Peyer's patch (tissue), 4 donors: ENCODE measurements at regions not wholly inside any gene's neighbourhood (a gene's known extent, or its start where the extent isn't known, plus 50 kb on each side); places are given as distances from the start of the nearest gene placed in this dataset.
"Not testable (repeated sequence)": the region's sequence is repeated elsewhere in the genome, so short reads cannot be mapped to it uniquely, and the experiment has no call there.

Experiments
- DNase-seq, 3 donors: peaks; one replicate each; pipeline ENCODE4 v3.0.0-alpha.2; 2017 to 2019
- H3K27ac ChIP-seq, 4 donors: fragments of 200-600 bp; sonication (generic); one replicate each; pipeline ENCODE4 v1.5.1; 2016 to 2019
- H3K27me3 ChIP-seq, 2 donors: fragments of 200-600 bp; sonication (generic); one replicate each; pipeline ENCODE4 v1.5.1; 2019
- H3K36me3 ChIP-seq, 3 donors: fragments of 200-600 bp; sonication (generic); one replicate each; pipeline ENCODE4 v1.5.1; 2016 to 2019
- H3K4me1 ChIP-seq, 4 donors: fragments of 200-600 bp; sonication (generic); one replicate each; pipeline ENCODE4 v1.5.1; 2016 to 2019
- H3K4me3 ChIP-seq, 4 donors: fragments of 200-600 bp; sonication (generic); 1 replicate in 3 of 4; 2 replicates in 1 of 4; pipeline ENCODE4 v1.5.1; 2016 to 2019; ENCODE audit warnings: mild to moderate bottlenecking in 1 of 4
- H3K9me3 ChIP-seq, 4 donors: fragments of 200-600 bp; sonication (generic); one replicate each; pipeline ENCODE4 v1.5.1; 2016 to 2019; ENCODE audit warnings: mild to moderate bottlenecking in 1 of 4
- POLR2A ChIP-seq, 2 donors: fragments of 450-650 bp; IDR thresholded peaks; one replicate each; pipeline ENCODE4 v1.5.1; 2017; ENCODE audit warnings: antibody characterized with exemption in 2 of 2, mild to moderate bottlenecking in 2 of 2, moderate library complexity in 2 of 2
- TF ChIP-seq, protein P1 (sequence below), 6 experiments: fragments of 450-650 bp in 4 of 6; fragments of 200-600 bp in 2 of 6; sonication (generic) in 1 of 6; IDR thresholded peaks; one replicate each; pipeline ENCODE4 v1.5.1; 2017 to 2019; ENCODE audit warnings: antibody characterized with exemption in 6 of 6, mild to moderate bottlenecking in 3 of 6, moderate library complexity in 1 of 6

DNA sequence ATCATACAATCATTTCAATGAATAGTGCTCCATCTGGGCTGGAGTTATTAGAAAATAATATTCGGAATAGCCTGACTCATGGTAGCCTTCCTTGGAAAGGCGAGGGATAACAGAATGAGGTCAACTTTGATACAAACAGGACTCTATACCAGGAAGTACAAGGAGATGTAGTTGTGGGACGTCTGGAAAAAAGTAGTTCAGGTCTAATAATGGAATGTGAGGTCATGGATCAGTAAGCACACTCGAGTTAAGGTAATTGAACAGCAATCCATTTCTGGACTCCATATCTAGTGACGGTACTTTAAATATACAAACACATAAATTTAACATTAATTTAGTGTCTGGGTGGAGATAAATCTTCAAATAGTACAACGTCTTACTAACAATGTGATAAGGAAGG lies 1204.0 kb upstream of the ADGRB3 start:
- Histone ChIP-seq H3K27ac (no peak overlapping the region), H3K4me1 (no peaks in the 10 kb centered on the region), H3K27me3 (no peaks in the 10 kb centered on the region), H3K36me3 (no peaks in the 10 kb centered on the region), H3K4me3 (no peak overlapping the region), H3K9me3 (no peaks in the 10 kb centered on the region)
- TF ChIP-seq POLR2A (IDR thresholded peaks at IDR 0.05) = no peak
- TF ChIP-seq, protein P1, sequence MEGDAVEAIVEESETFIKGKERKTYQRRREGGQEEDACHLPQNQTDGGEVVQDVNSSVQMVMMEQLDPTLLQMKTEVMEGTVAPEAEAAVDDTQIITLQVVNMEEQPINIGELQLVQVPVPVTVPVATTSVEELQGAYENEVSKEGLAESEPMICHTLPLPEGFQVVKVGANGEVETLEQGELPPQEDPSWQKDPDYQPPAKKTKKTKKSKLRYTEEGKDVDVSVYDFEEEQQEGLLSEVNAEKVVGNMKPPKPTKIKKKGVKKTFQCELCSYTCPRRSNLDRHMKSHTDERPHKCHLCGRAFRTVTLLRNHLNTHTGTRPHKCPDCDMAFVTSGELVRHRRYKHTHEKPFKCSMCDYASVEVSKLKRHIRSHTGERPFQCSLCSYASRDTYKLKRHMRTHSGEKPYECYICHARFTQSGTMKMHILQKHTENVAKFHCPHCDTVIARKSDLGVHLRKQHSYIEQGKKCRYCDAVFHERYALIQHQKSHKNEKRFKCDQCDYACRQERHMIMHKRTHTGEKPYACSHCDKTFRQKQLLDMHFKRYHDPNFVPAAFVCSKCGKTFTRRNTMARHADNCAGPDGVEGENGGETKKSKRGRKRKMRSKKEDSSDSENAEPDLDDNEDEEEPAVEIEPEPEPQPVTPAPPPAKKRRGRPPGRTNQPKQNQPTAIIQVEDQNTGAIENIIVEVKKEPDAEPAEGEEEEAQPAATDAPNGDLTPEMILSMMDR (IDR thresholded peaks at IDR 0.05) = no peak
- DNase-seq = no peak

DNA sequence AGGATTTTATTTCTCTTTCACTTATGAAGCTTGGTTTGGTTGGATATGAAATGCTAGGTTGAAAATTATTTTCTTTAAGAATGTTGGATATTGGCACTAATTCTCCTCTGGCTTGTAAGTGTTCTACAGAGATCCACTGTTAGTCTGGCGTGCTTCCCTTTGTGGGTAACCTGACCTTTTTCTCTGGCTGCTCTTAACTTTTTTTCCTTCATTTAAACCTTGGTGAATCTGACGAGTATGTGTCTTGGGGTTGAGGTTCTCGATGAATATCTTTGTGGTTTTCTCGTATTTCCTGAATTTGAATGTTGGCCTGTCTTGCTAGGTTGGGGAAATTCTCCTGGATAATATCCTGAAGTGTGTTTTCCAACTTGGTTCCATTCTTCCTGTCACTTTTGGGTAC lies 1208.4 kb upstream of the ADGRB3 start:
- DNase-seq = not testable (repeated sequence)

DNA sequence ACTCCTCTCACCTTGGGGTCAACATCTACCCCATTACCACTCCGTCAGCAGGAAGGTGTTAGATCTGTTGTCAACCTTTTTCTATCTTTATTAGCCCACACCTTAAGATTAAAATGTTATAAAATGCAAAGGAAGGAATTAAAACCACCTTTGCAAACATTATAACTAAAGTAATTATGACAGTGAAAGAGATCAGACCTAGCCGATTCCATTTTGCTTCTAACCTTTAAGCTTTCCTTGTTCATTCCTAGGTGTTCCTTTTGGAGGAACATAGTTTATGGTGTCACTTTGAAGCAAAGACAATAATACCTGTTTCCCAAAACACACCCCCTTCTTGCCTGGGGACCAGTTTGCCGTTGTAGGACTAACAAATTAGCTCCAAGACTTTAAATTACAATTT lies 1223.0 kb upstream of the ADGRB3 start:
- H3K27me3 ChIP-seq = no peaks in the 10 kb centered on the region
- H3K4me3 ChIP-seq = no peak overlapping the region
- no peaks in the 10 kb centered on the region for H3K36me3 ChIP-seq
- DNase-seq = no peak
- no peaks in the 10 kb centered on the region for H3K4me1 ChIP-seq
- no peaks in the 10 kb centered on the region for H3K9me3 ChIP-seq
- no peak overlapping the region for H3K27ac ChIP-seq
- TF ChIP-seq, protein P1 (IDR thresholded peaks at IDR 0.05) = no peak
- TF ChIP-seq POLR2A (IDR thresholded peaks at IDR 0.05) = no peak

More for the DNA sequence above, 1208.4 kb upstream of the ADGRB3 start:
- H3K36me3 ChIP-seq, H3K4me3 ChIP-seq, H3K4me1 ChIP-seq, H3K27me3 ChIP-seq, H3K9me3 ChIP-seq, H3K27ac ChIP-seq: not testable (repeated sequence)

DNA sequence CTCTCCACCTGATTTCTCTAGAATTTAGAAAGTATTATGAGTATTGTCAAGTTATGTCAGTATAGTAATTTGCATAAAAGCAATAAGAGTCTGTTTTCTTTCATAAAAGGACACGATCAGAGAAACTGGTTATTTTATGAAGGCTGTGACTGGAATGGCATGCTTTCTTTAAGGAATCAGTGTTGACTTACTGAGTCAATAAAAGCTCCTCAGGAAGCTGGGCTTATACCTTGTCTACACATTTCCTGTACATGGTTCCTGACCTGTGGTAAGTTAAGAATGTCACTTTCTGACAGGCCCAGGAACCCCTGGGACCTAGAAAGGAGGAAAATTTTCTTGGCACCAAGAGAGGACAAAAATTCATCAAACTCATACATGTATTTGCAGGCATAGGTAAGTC lies 1224.0 kb upstream of the ADGRB3 start:
- Histone ChIP-seq H3K36me3 (no peaks in the 10 kb centered on the region), H3K9me3 (no peaks in the 10 kb centered on the region), H3K27me3 (no peaks in the 10 kb centered on the region), H3K27ac (no peak overlapping the region), H3K4me3 (no peak overlapping the region), H3K4me1 (no peaks in the 10 kb centered on the region)
- TF ChIP-seq POLR2A (IDR thresholded peaks at IDR 0.05) = no peak
- TF ChIP-seq, protein P1 (IDR thresholded peaks at IDR 0.05) = no peak
- DNase-seq = no peak

DNA sequence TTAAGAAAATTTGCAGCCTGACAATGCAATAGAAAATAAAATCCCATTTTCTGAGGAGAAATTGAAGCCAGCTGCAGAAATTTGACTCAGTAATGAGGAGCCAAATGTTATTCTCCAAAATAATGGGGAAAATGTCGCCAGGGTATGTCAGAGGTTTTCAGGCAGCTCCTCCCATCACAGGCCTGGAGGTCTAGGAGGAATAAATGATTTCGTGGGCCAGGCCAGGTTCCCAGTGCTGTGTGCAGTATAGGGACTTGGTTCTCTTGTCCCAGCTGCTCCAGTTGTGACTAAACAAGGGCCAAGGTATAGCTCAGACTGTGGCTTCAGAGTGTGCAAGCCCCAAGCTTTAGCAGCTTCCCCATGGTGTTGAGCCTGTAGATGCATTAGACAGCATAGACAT lies 1240.8 kb upstream of the ADGRB3 start:
- Histone ChIP-seq H3K4me3 (no peak overlapping the region), H3K9me3 (no peaks in the 10 kb centered on the region), H3K36me3 (no peaks in the 10 kb centered on the region), H3K27ac (no peak overlapping the region), H3K27me3 (no peaks in the 10 kb centered on the region), H3K4me1 (no peaks in the 10 kb centered on the region)
- TF ChIP-seq POLR2A (IDR thresholded peaks at IDR 0.05) = no peak
- TF ChIP-seq, protein P1 (IDR thresholded peaks at IDR 0.05) = no peak
- no peak for DNase-seq

DNA sequence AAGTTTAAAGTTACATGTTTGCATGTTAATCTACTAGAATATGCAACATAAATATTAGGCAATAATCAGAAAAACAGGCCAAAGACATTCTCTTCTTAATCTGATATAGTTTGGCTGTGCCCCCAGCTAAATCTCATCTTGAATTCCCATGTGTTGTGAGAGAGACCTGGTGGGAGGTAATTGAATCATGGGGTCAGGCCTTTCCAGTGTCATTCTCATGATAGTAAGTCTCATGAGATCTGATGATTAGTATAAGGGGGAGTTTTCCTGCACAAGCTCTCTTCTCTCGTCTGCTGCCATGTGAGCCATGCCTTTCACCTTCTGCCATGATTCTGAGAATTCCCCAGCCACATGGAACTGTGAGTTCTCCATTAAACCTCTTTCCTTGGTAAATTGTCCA lies 1241.7 kb upstream of the ADGRB3 start:
- no peak for DNase-seq
- H3K27ac ChIP-seq = no peak overlapping the region
- TF ChIP-seq, protein P1 (IDR thresholded peaks at IDR 0.05) = no peak
- TF ChIP-seq POLR2A (IDR thresholded peaks at IDR 0.05) = no peak
- H3K36me3 ChIP-seq = no peaks in the 10 kb centered on the region
- H3K4me1 ChIP-seq = no peaks in the 10 kb centered on the region
- H3K4me3 ChIP-seq = no peak overlapping the region
- no peaks in the 10 kb centered on the region for H3K27me3 ChIP-seq
- H3K9me3 ChIP-seq = no peaks in the 10 kb centered on the region
